DND-41 (cell line): ENCODE measurements at regions not wholly inside any gene's neighbourhood (a gene's known extent, or its start where the extent isn't known, plus 50 kb on each side); places are given as distances from the start of the nearest gene placed in this dataset.

Experiments
- CTCF ChIP-seq: IDR thresholded peaks from 2 replicates; pipeline ENCODE4 v1.5.1; 2012; ENCODE audit warnings: borderline replicate concordance, low read length, moderate library complexity, mild to moderate bottlenecking; ENCODE audit not compliant: poor library complexity, severe bottlenecking; ENCODE audit errors: extremely low read depth
- EZH2 ChIP-seq: IDR thresholded peaks from 3 replicates; pipeline ENCODE4 v1.6.1; 2012; ENCODE audit warnings: borderline replicate concordance, low read depth, mild to moderate bottlenecking, moderate library complexity, low read length, inconsistent platforms; ENCODE audit not compliant: severe bottlenecking

DNA sequence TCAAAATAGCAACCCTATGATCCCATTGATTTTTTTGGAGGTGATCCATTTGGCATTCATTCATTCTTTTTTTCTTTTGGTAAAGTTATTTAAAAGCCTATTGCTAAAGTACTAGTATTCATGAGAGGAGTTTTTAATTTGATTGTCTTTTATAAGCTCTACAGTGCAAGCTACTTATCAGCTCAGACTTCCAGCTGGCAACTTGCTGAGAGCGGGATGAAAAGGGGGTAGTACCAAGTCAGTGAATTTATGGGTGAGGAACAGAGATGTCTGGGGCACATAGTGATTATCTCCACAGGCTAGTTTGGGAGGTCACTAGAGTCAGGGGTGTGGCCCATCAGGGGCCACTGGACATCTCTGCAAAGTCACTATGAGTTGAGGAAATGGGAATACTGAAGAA is 202.4 kb downstream of the PIK3C3 start:
- TF ChIP-seq CTCF, result no peak
- no peak for TF ChIP-seq EZH2
